HepG2 (cell line): ENCODE measurements at regions not wholly inside any gene's neighbourhood (a gene's known extent, or its start where the extent isn't known, plus 50 kb on each side); places are given as distances from the start of the nearest gene placed in this dataset.

Experiments
- FOXO4 ChIP-seq: sonication (generic); formaldehyde crosslinking; conservative IDR thresholded peaks from 2 replicates; pipeline ENCODE4 v1.8.1; 2023; ENCODE audit warnings: missing genetic modification reagents
- KDM5B ChIP-seq: sonication (generic); formaldehyde crosslinking; IDR thresholded peaks from 2 replicates; pipeline ENCODE4 v1.4.0; 2020; ENCODE audit warnings: missing genetic modification reagents, mild to moderate bottlenecking, borderline replicate concordance
- NAIF1 ChIP-seq: sonication (generic); formaldehyde crosslinking; IDR thresholded peaks from 2 replicates; pipeline ENCODE4 v1.5.0; 2020; ENCODE audit warnings: mild to moderate bottlenecking, missing genetic modification reagents, borderline replicate concordance
- PAX8 ChIP-seq: sonication (generic); formaldehyde crosslinking; IDR thresholded peaks from 2 replicates; pipeline ENCODE4 v1.8.0; 2022; ENCODE audit warnings: mild to moderate bottlenecking, missing genetic modification reagents, borderline replicate concordance
- PRMT3 ChIP-seq: sonication (generic); formaldehyde crosslinking; IDR thresholded peaks from 2 replicates; pipeline ENCODE4 v1.8.1; 2022; ENCODE audit warnings: low read depth, mild to moderate bottlenecking, moderate library complexity, missing genetic modification reagents, borderline replicate concordance
- SETDB1 ChIP-seq: sonication (generic); formaldehyde crosslinking; IDR thresholded peaks from 2 replicates; pipeline ENCODE4 v1.5.1; 2020; ENCODE audit warnings: missing genetic modification reagents, mild to moderate bottlenecking, borderline replicate concordance
- ZBTB40 ChIP-seq, 2 experiments: fragments of 450-650 bp in 1 of 2; sonication (generic) in 1 of 2; formaldehyde crosslinking in 1 of 2; IDR thresholded peaks; 2 replicates each; pipeline versions ENCODE4 v1.6.1 to v1.8.0; 2016 to 2022; ENCODE audit warnings: antibody characterized with exemption in 1 of 2, mild to moderate bottlenecking in 1 of 2, missing genetic modification reagents in 1 of 2
- ZNF12 ChIP-seq: sonication (generic); formaldehyde crosslinking; IDR thresholded peaks from 2 replicates; pipeline ENCODE4 v1.5.0; 2020; ENCODE audit warnings: missing genetic modification reagents
- ZNF281 ChIP-seq: sonication (generic); formaldehyde crosslinking; IDR thresholded peaks from 2 replicates; pipeline ENCODE4 v1.4.0; 2020; ENCODE audit warnings: missing genetic modification reagents, borderline replicate concordance
- TF ChIP-seq, protein P1 (sequence below): sonication (generic); formaldehyde crosslinking; IDR thresholded peaks from 2 replicates; pipeline ENCODE4 v1.5.0; 2020; ENCODE audit warnings: missing genetic modification reagents

- TF ChIP-seq ZBTB40 (IDR thresholded peaks at IDR 0.05), result no peak
- TF ChIP-seq ZBTB40 (CRISPR knock-in tag; IDR thresholded peaks at IDR 0.05), result no peak
- no peak for TF ChIP-seq KDM5B (CRISPR knock-in tag)
- TF ChIP-seq FOXO4 (CRISPR knock-in tag), result no peak
- TF ChIP-seq ZNF12 (CRISPR knock-in tag), result no peak
- TF ChIP-seq PRMT3, result no peak
- TF ChIP-seq SETDB1 (CRISPR knock-in tag), result no peak
- no peak for TF ChIP-seq ZNF281 (CRISPR knock-in tag)
- no peak for TF ChIP-seq NAIF1 (CRISPR knock-in tag)
- TF ChIP-seq, protein P1, sequence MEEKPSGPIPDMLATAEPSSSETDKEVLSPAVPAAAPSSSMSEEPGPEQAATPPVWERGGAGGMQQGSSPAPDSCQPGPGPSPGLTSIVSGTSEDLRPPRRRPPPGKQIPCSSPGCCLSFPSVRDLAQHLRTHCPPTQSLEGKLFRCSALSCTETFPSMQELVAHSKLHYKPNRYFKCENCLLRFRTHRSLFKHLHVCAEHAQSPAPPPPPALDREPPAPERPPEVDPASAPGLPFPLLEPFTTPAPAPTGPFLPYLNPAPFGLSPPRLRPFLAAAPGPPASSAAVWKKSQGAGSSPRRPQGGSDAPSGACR (CRISPR knock-in tag), result no peak
- no peak for TF ChIP-seq PAX8 (CRISPR knock-in tag)
- TF ChIP-seq, all 625 proteins: peak for 0
These were observed 165.8 kb upstream of the SLC24A5 start (continued) for GRCh38 chr15:47955021-47955420.
